ENCODE measurements at regions not wholly inside any gene's neighbourhood (a gene's known extent, or its start where the extent isn't known, plus 50 kb on each side); places are given as distances from the start of the nearest gene placed in this dataset.

DNA sequence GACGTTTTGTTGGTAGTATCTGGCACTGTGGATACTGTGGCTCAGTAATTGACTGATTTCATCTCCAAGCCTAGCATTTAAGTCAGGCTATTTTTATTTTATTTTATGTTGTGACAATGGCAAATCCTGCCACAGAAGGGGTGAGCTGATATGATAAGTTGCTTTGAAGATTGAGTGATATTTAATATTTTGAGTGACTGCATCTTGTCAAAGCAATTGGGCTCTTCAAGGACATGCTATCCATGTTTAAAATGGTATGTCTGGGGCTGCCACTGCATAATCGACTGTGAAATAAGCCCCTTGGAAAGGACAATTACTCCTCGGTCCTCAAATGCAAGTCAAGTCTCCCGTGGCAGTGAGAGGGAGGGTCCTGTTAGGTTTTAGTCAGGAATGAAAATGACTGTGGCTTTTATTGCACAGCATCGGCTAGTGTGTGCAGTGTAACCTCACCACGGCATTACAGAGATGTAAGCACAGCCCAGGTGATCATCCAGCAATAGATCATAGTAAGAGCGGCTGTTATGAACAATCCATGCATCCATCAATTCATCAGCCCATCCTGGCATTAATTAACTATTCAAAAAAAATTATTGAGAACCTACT lies 178.2 kb downstream of the GBA3 start:
- no peaks in the 10 kb centered on the region for H3K36me3 ChIP-seq (ENCODE audit: control insufficient read depth, insufficient read depth, low read length)
- H3K4me1 ChIP-seq (ENCODE audit: control insufficient read depth, insufficient read depth, low read length) = no peaks in the 10 kb centered on the region
- H3K4me3 ChIP-seq (ENCODE audit: insufficient read depth, low read depth, low read length) = no peak overlapping the region
- H3K27ac ChIP-seq (ENCODE audit: insufficient read depth, low read depth, low read length, poor library complexity, severe bottlenecking) = no peak overlapping the region
- no peaks in the 10 kb centered on the region for H3K9me3 ChIP-seq (ENCODE audit: control insufficient read depth, low read length)
- no peaks in the 10 kb centered on the region for H3K27me3 ChIP-seq (ENCODE audit: control insufficient read depth, insufficient read depth, low read length, poor library complexity, severe bottlenecking)
- WGBS, 2 experiments = 83 to 89% methylated on average over 7 of the region's 7 CpGs

DNA sequence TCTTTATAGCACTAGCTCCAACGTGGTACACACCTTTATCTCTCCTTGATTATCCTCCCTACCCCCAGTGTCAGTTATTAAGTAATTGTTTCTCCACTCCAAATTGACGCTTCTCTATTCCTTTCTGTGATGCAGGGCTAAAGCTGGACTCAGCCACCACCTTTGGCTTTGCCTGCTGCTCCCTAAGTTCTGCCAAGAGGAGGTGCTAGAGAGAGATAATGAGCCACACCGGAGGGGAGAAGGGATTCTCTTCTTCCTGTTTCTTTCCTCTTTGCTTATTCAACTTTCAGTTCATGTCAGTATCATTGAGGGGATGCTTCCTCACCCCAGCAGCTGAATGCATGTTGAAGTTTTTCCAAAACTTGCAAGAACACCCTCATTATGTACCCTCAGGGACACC lies 176.5 kb downstream of the GBA3 start:
- Histone ChIP-seq H3K36me3 (ENCODE audit: control insufficient read depth, insufficient read depth, low read length) (no peaks in the 10 kb centered on the region), H3K4me1 (ENCODE audit: control insufficient read depth, insufficient read depth, low read length) (no peaks in the 10 kb centered on the region), H3K9me3 (ENCODE audit: control insufficient read depth, low read length) (no peaks in the 10 kb centered on the region), H3K27me3 (ENCODE audit: control insufficient read depth, insufficient read depth, low read length, poor library complexity, severe bottlenecking) (no peaks in the 10 kb centered on the region), H3K27ac (ENCODE audit: insufficient read depth, low read depth, low read length, poor library complexity, severe bottlenecking) (no peak overlapping the region), H3K4me3 (ENCODE audit: insufficient read depth, low read depth, low read length) (no peak overlapping the region)
- WGBS, 2 experiments = 71 to 76% methylated on average over 3 of the region's 3 CpGs

Data from ectodermal cell (in vitro differentiated cells).